Mesothelial cell of epicardium (in vitro differentiated cells): ENCODE measurements at regions not wholly inside any gene's neighbourhood (a gene's known extent, or its start where the extent isn't known, plus 50 kb on each side); places are given as distances from the start of the nearest gene placed in this dataset.
"Not testable (repeated sequence)": the region's sequence is repeated elsewhere in the genome, so short reads cannot be mapped to it uniquely, and the experiment has no call there.

ENCODE experiments used
- DNase-seq, 2 experiments: peaks; one replicate each; pipeline ENCODE4 v3.0.0; 2021; ENCODE audit warnings: low spot score in 2 of 2; ENCODE audit not compliant: unreplicated experiment in 2 of 2
- H3K27ac Mint-ChIP-seq: 2 replicates; pipeline ENCODE4 v1.8.0; 2021; ENCODE audit warnings: mixed read lengths
- H3K27me3 Mint-ChIP-seq: 2 replicates; pipeline ENCODE4 v1.8.0; 2021; ENCODE audit warnings: low read depth, mixed read lengths
- H3K36me3 Mint-ChIP-seq: 2 replicates; pipeline ENCODE4 v1.8.0; 2021; ENCODE audit warnings: mixed read lengths
- H3K4me1 Mint-ChIP-seq: 2 replicates; pipeline ENCODE4 v1.8.0; 2021; ENCODE audit warnings: mixed read lengths
- H3K4me3 Mint-ChIP-seq: 2 replicates; pipeline ENCODE4 v1.8.0; 2021; ENCODE audit warnings: mild to moderate bottlenecking, moderate library complexity, mixed read lengths
- H3K9me3 Mint-ChIP-seq: 2 replicates; pipeline ENCODE4 v1.8.0; 2021; ENCODE audit warnings: mixed read lengths
- CTCF ChIP-seq: fragments of 200-600 bp; sonication (generic); IDR thresholded peaks from one replicate; pipeline ENCODE4 v1.5.0; 2021; ENCODE audit warnings: antibody characterized with exemption; ENCODE audit not compliant: unreplicated experiment

GRCh38 chr7:124113045-124113444, 80.2 kb upstream of the TMEM229A start:
- Mint-ChIP-seq H3K4me1 (peaks cover 15% of the 10 kb centered on the region), H3K9me3 (peaks cover 28% of the 10 kb centered on the region), H3K36me3 (peaks cover 3% of the 10 kb centered on the region), H3K27me3 (no peaks in the 10 kb centered on the region), H3K4me3 (no peak overlapping the region), H3K27ac (no peak overlapping the region)
- no peak for DNase-seq
- TF ChIP-seq CTCF: no peak

GRCh38 chr7:124106575-124106974, 73.7 kb upstream of the TMEM229A start:
- no peak overlapping the region for H3K27ac Mint-ChIP-seq
- DNase-seq: no peak
- H3K27me3 Mint-ChIP-seq: no peaks in the 10 kb centered on the region
- H3K36me3 Mint-ChIP-seq: peaks cover 7% of the 10 kb centered on the region
- peaks cover 20% of the 10 kb centered on the region for H3K9me3 Mint-ChIP-seq
- H3K4me3 Mint-ChIP-seq: no peak overlapping the region
- TF ChIP-seq CTCF: no peak
- H3K4me1 Mint-ChIP-seq: no peaks in the 10 kb centered on the region

- TF ChIP-seq CTCF: peak; percentile 25
- no peaks in the 10 kb centered on the region for H3K27me3 Mint-ChIP-seq
- H3K27ac Mint-ChIP-seq: no peak overlapping the region
- peaks cover 28% of the 10 kb centered on the region for H3K9me3 Mint-ChIP-seq
- no peak overlapping the region for H3K4me3 Mint-ChIP-seq
- H3K4me1 Mint-ChIP-seq: peaks cover 2% of the 10 kb centered on the region
- H3K36me3 Mint-ChIP-seq: peaks cover 7% of the 10 kb centered on the region
- DNase-seq: no peak
Measured at GRCh38 chr7:124101173-124101768, 68.4 kb upstream of the TMEM229A start.

- no peak for DNase-seq
- H3K4me1 Mint-ChIP-seq: peaks cover 2% of the 10 kb centered on the region
- peaks cover 7% of the 10 kb centered on the region for H3K36me3 Mint-ChIP-seq
- H3K27ac Mint-ChIP-seq: no peak overlapping the region
- H3K27me3 Mint-ChIP-seq: no peaks in the 10 kb centered on the region
- no peak overlapping the region for H3K4me3 Mint-ChIP-seq
- no peak for TF ChIP-seq CTCF
- H3K9me3 Mint-ChIP-seq: peaks cover 28% of the 10 kb centered on the region
Measured at GRCh38 chr7:124100190-124100589, 67.3 kb upstream of the TMEM229A start.

- DNase-seq, H3K4me1 Mint-ChIP-seq, H3K4me3 Mint-ChIP-seq, H3K27me3 Mint-ChIP-seq, H3K27ac Mint-ChIP-seq, H3K36me3 Mint-ChIP-seq: not testable (repeated sequence)
- peaks cover 25% of the 10 kb centered on the region for H3K9me3 Mint-ChIP-seq
Measured at GRCh38 chr7:124099585-124099984, 66.7 kb upstream of the TMEM229A start.

GRCh38 chr7:124089621-124090020, 56.8 kb upstream of the TMEM229A start:
- TF ChIP-seq CTCF: no peak
- no peak for DNase-seq
- Mint-ChIP-seq H3K4me3 (no peak overlapping the region), H3K36me3 (no peaks in the 10 kb centered on the region), H3K27ac (no peak overlapping the region), H3K27me3 (no peaks in the 10 kb centered on the region), H3K9me3 (no peaks in the 10 kb centered on the region), H3K4me1 (peaks cover 29% of the 10 kb centered on the region)
